Liver (tissue), 8 donors: ENCODE measurements at regions not wholly inside any gene's neighbourhood (a gene's known extent, or its start where the extent isn't known, plus 50 kb on each side); places are given as distances from the start of the nearest gene placed in this dataset.

ENCODE experiments used
- DNase-seq: peaks from one replicate; pipeline ENCODE4 v3.0.0-alpha.2; 2017; ENCODE audit warnings: low spot score
- H3K27ac ChIP-seq, 2 donors: one replicate each; pipeline ENCODE4 v1.7.0; 2013; ENCODE audit warnings: inconsistent platforms in 2 of 2, low read length in 2 of 2, control low read depth in 1 of 2, low read depth in 1 of 2, mild to moderate bottlenecking in 1 of 2
- H3K27me3 ChIP-seq, 4 donors: one replicate each; pipeline versions ENCODE4 v1.6.1 to v1.7.0; 2013; ENCODE audit warnings: low read length in 3 of 4, inconsistent platforms in 1 of 4, mild to moderate bottlenecking in 1 of 4, moderate library complexity in 1 of 4; ENCODE audit not compliant: control insufficient read depth in 4 of 4, insufficient read depth in 4 of 4
- H3K36me3 ChIP-seq, 4 donors: one replicate each; pipeline versions ENCODE4 v1.6.1 to v1.7.0; 2013; ENCODE audit warnings: low read length in 3 of 4, mild to moderate bottlenecking in 3 of 4, low read depth in 1 of 4, moderate library complexity in 1 of 4; ENCODE audit not compliant: control insufficient read depth in 4 of 4, insufficient read depth in 3 of 4
- H3K4me1 ChIP-seq, 4 donors: one replicate each; pipeline versions ENCODE4 v1.6.1 to v1.7.0; 2013; ENCODE audit warnings: low read length in 3 of 4, mild to moderate bottlenecking in 3 of 4, moderate library complexity in 1 of 4; ENCODE audit not compliant: control insufficient read depth in 4 of 4, insufficient read depth in 4 of 4
- H3K4me3 ChIP-seq, 3 donors: one replicate each; pipeline versions ENCODE4 v1.6.1 to v1.7.0; 2013; ENCODE audit warnings: low read length in 3 of 3, control low read depth in 1 of 3, low read depth in 1 of 3, mild to moderate bottlenecking in 1 of 3
- H3K9ac ChIP-seq, 2 donors: one replicate each; pipeline ENCODE4 v1.7.0; 2013; ENCODE audit warnings: low read length in 2 of 2, mild to moderate bottlenecking in 2 of 2, moderate library complexity in 2 of 2, control low read depth in 1 of 2, low read depth in 1 of 2
- H3K9me3 ChIP-seq, 4 donors: one replicate each; pipeline versions ENCODE4 v1.6.1 to v1.7.0; 2013; ENCODE audit warnings: low read length in 3 of 4; ENCODE audit not compliant: control insufficient read depth in 4 of 4
- EGR1 ChIP-seq, 2 donors: IDR thresholded peaks; 2 replicates each; pipeline ENCODE4 v1.6.1; 2016 to 2018; ENCODE audit warnings: antibody characterized with exemption in 2 of 2, low read depth in 2 of 2
- FOXA1 ChIP-seq: IDR thresholded peaks from 2 replicates; pipeline ENCODE4 v1.6.1; 2016; ENCODE audit warnings: antibody characterized with exemption
- FOXA2 ChIP-seq: IDR thresholded peaks from 2 replicates; pipeline ENCODE4 v1.6.1; 2016; ENCODE audit warnings: antibody characterized with exemption
- JUND ChIP-seq, 2 donors: IDR thresholded peaks; 2 replicates each; pipeline ENCODE4 v1.6.1; 2016; ENCODE audit warnings: antibody characterized with exemption in 2 of 2
- NR2F2 ChIP-seq: IDR thresholded peaks from 2 replicates; pipeline ENCODE4 v1.6.1; 2016; ENCODE audit warnings: antibody characterized with exemption
- RAD21 ChIP-seq, 2 donors: IDR thresholded peaks; 2 replicates each; pipeline ENCODE4 v1.6.1; 2016; ENCODE audit warnings: antibody characterized with exemption in 2 of 2, mild to moderate bottlenecking in 2 of 2
- RXRA ChIP-seq, 2 donors: IDR thresholded peaks; 2 replicates each; pipeline ENCODE4 v1.6.1; 2017 to 2018; ENCODE audit warnings: antibody characterized with exemption in 2 of 2, mild to moderate bottlenecking in 1 of 2
- SP1 ChIP-seq: IDR thresholded peaks from 2 replicates; pipeline ENCODE4 v1.6.1; 2018; ENCODE audit warnings: antibody characterized with exemption, mild to moderate bottlenecking
- TAF1 ChIP-seq: conservative IDR thresholded peaks from 2 replicates; pipeline ENCODE4 v1.6.1; 2016; ENCODE audit warnings: antibody characterized with exemption, mild to moderate bottlenecking
- YY1 ChIP-seq: IDR thresholded peaks from 2 replicates; pipeline ENCODE4 v1.6.1; 2016; ENCODE audit warnings: antibody characterized with exemption, mild to moderate bottlenecking
- WGBS: extraction: QIAGEN DNeasy Blood & Tissue Kit; methylation state at CpG from one replicate; pipeline ENCODE4 v1.1.7; 2013; 5-methylcytosine and 5-hydroxymethylcytosine counted together
- TF ChIP-seq, protein P1 (sequence below): IDR thresholded peaks from 2 replicates; pipeline ENCODE4 v1.6.1; 2016; ENCODE audit warnings: antibody characterized with exemption
- TF ChIP-seq, protein P2 (sequence below): fragments of 150-350 bp; IDR thresholded peaks from 2 replicates; pipeline ENCODE4 v1.5.1; 2017; ENCODE audit warnings: improper control_type of control experiment, low read depth, low read length; ENCODE audit not compliant: missing input control
- TF ChIP-seq, protein P3 (sequence below): IDR thresholded peaks from 2 replicates; pipeline ENCODE4 v1.6.1; 2016; ENCODE audit warnings: antibody characterized with exemption, mild to moderate bottlenecking
- TF ChIP-seq, protein P4 (sequence below): IDR thresholded peaks from 2 replicates; pipeline ENCODE4 v1.6.1; 2016; ENCODE audit warnings: antibody characterized with exemption
- TF ChIP-seq, protein P5 (sequence below): IDR thresholded peaks from 2 replicates; pipeline ENCODE4 v1.6.1; 2016; ENCODE audit warnings: antibody characterized with exemption
- donor health status: healthy.
- donor health status: healthy.
- donor health status: healthy.
- donor health status: healthy.
- donor health status: healthy.

DNA sequence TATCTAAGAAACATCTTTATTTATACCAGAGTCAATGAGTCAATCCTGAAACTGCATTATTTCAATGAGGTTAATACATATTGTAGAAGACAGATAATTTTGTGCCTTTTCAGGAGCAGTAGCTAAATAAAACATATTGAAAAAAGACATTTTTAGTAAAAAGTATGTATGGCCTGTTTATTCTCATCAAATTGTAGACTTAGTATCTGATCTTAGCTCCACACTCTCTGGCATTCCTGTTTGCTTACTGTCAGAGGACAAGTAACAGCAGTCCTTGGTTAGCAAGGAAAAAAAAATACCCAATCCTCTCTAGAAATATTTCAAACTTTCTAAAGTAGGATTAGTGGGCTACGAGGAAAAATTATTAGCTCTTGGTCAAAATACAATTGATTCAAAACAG lies 50.5 kb upstream of the GUCY1A1 start:
- H3K27ac ChIP-seq: no peak overlapping the region
- no peaks in the 10 kb centered on the region for H3K27me3 ChIP-seq
- no peak overlapping the region for H3K4me3 ChIP-seq
- H3K9me3 ChIP-seq: no peaks in the 10 kb centered on the region
- H3K4me1 ChIP-seq: no peaks in the 10 kb centered on the region
- 85% methylated on average over 1 of the region's 1 CpG for WGBS
- no peaks in the 10 kb centered on the region for H3K36me3 ChIP-seq
- no peak for DNase-seq
- H3K9ac ChIP-seq: no peak overlapping the region
- TF ChIP-seq SP1 (no peak), NR2F2 (no peak), TAF1 (no peak), YY1 (no peak), JUND (IDR thresholded peaks at IDR 0.05) (no peak), EGR1 (IDR thresholded peaks at IDR 0.05; ENCODE audit: low read depth in 2 of 2) (no peak), FOXA2 (no peak), RAD21 (IDR thresholded peaks at IDR 0.05) (no peak), RXRA (IDR thresholded peaks at IDR 0.05) (no peak), FOXA1 (no peak)
- TF ChIP-seq, protein P1, sequence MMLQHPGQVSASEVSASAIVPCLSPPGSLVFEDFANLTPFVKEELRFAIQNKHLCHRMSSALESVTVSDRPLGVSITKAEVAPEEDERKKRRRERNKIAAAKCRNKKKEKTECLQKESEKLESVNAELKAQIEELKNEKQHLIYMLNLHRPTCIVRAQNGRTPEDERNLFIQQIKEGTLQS: no peak
- TF ChIP-seq, protein P2, sequence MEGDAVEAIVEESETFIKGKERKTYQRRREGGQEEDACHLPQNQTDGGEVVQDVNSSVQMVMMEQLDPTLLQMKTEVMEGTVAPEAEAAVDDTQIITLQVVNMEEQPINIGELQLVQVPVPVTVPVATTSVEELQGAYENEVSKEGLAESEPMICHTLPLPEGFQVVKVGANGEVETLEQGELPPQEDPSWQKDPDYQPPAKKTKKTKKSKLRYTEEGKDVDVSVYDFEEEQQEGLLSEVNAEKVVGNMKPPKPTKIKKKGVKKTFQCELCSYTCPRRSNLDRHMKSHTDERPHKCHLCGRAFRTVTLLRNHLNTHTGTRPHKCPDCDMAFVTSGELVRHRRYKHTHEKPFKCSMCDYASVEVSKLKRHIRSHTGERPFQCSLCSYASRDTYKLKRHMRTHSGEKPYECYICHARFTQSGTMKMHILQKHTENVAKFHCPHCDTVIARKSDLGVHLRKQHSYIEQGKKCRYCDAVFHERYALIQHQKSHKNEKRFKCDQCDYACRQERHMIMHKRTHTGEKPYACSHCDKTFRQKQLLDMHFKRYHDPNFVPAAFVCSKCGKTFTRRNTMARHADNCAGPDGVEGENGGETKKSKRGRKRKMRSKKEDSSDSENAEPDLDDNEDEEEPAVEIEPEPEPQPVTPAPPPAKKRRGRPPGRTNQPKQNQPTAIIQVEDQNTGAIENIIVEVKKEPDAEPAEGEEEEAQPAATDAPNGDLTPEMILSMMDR: no peak
- TF ChIP-seq, protein P3, sequence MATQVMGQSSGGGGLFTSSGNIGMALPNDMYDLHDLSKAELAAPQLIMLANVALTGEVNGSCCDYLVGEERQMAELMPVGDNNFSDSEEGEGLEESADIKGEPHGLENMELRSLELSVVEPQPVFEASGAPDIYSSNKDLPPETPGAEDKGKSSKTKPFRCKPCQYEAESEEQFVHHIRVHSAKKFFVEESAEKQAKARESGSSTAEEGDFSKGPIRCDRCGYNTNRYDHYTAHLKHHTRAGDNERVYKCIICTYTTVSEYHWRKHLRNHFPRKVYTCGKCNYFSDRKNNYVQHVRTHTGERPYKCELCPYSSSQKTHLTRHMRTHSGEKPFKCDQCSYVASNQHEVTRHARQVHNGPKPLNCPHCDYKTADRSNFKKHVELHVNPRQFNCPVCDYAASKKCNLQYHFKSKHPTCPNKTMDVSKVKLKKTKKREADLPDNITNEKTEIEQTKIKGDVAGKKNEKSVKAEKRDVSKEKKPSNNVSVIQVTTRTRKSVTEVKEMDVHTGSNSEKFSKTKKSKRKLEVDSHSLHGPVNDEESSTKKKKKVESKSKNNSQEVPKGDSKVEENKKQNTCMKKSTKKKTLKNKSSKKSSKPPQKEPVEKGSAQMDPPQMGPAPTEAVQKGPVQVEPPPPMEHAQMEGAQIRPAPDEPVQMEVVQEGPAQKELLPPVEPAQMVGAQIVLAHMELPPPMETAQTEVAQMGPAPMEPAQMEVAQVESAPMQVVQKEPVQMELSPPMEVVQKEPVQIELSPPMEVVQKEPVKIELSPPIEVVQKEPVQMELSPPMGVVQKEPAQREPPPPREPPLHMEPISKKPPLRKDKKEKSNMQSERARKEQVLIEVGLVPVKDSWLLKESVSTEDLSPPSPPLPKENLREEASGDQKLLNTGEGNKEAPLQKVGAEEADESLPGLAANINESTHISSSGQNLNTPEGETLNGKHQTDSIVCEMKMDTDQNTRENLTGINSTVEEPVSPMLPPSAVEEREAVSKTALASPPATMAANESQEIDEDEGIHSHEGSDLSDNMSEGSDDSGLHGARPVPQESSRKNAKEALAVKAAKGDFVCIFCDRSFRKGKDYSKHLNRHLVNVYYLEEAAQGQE: no peak
- TF ChIP-seq, protein P4, sequence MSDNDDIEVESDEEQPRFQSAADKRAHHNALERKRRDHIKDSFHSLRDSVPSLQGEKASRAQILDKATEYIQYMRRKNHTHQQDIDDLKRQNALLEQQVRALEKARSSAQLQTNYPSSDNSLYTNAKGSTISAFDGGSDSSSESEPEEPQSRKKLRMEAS: no peak

DNA sequence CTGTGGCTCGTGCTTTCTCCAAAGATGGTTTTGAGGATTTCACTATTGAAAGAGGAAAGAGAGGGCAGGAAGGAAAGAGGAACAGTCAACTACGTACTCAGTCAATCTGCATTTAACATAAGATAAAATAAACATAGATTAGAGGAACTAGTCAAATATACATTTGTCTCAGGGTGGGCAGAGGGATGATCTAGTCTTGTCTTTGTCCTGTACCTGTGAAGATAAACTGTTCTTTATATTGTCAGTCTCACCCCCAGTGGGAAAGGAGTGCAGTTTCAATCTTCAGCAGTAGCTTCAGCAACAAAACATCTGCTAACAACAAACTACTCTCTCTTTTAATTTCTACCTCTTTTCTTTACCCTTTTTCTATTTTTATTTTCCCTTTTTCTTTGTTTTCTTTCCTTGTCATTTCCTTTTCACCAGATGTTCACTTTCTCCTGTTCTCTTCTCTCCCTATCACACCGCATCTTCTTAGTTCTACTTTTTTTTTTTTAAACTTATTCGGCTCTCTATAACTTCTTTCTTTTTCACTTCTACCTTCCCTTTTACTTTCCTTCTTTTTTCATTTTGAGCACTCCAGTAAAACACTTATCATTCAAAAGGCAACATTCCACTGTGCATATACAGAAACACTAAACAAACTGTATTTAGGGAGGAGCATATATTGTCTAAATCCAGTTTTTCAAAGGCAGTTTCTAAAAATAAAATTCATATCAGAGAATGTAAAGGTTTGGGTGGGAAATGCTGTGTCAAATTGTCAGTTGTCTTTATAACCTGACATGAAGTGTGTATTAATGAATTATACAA lies 51.4 kb upstream of the GUCY1A1 start:
- H3K9me3 ChIP-seq: no peaks in the 10 kb centered on the region
- H3K27me3 ChIP-seq: no peaks in the 10 kb centered on the region
- 71% methylated on average over 4 of the region's 4 CpGs for WGBS
- H3K4me1 ChIP-seq: no peaks in the 10 kb centered on the region
- TF ChIP-seq, protein P3: no peak
- TF ChIP-seq JUND (IDR thresholded peaks at IDR 0.05) (no peak), NR2F2 (no peak), YY1 (no peak)
- TF ChIP-seq, protein P2: no peak
- TF ChIP-seq, protein P1: no peak
- TF ChIP-seq, protein P4: no peak
- TF ChIP-seq, protein P5, sequence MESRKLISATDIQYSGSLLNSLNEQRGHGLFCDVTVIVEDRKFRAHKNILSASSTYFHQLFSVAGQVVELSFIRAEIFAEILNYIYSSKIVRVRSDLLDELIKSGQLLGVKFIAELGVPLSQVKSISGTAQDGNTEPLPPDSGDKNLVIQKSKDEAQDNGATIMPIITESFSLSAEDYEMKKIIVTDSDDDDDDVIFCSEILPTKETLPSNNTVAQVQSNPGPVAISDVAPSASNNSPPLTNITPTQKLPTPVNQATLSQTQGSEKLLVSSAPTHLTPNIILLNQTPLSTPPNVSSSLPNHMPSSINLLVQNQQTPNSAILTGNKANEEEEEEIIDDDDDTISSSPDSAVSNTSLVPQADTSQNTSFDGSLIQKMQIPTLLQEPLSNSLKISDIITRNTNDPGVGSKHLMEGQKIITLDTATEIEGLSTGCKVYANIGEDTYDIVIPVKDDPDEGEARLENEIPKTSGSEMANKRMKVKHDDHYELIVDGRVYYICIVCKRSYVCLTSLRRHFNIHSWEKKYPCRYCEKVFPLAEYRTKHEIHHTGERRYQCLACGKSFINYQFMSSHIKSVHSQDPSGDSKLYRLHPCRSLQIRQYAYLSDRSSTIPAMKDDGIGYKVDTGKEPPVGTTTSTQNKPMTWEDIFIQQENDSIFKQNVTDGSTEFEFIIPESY: no peak
- no peak overlapping the region for H3K9ac ChIP-seq
- no peak overlapping the region for H3K27ac ChIP-seq
- H3K36me3 ChIP-seq: no peaks in the 10 kb centered on the region
- no peak for DNase-seq
- no peak overlapping the region for H3K4me3 ChIP-seq
